PC-3 (cell line): ENCODE measurements at regions not wholly inside any gene's neighbourhood (a gene's known extent, or its start where the extent isn't known, plus 50 kb on each side); places are given as distances from the start of the nearest gene placed in this dataset.
"Not testable (repeated sequence)": the region's sequence is repeated elsewhere in the genome, so short reads cannot be mapped to it uniquely, and the experiment has no call there.

ENCODE experiments used
- ATAC-seq: fragments of 200-7000 bp; cut with Tn5 transposase; 2 replicates; pipeline ENCODE4 v1.9.1; 2020; ENCODE audit warnings: mild to moderate bottlenecking, moderate library complexity
- BruUV-seq: library from RNA; stranded (reverse); fragments of 400-500 nt; replicated peaks from 2 replicates; lab custom pipeline; 2021; lab: Mats Ljungman, UMichigan
- CTCF ChIA-PET: fragments of 300-600 bp; sonication (Branson Sonifier 250); formaldehyde crosslinking; loops from one replicate; lab custom pipeline; 2022; ENCODE audit warnings: antibody characterized with exemption; lab: Charles Lee
- POLR2A ChIA-PET: fragments of 300-600 bp; sonication (Branson Sonifier 250); formaldehyde crosslinking; loops from one replicate; lab custom pipeline; 2022; ENCODE audit warnings: antibody characterized with exemption; ENCODE audit not compliant: unreplicated experiment; lab: Charles Lee
- DNase-seq: peaks from one replicate; pipeline ENCODE4 v3.0.0-alpha.2; 2015
- H2AFZ ChIP-seq: fragments of 300-600 bp; sonication (generic); 2 replicates; pipeline ENCODE4 v1.6.0; 2016; ENCODE audit warnings: antibody characterized with exemption, low read length
- H3F3A ChIP-seq: fragments of 300-600 bp; sonication (generic); one replicate; pipeline ENCODE4 v1.6.0; 2017; ENCODE audit warnings: antibody characterized with exemption, low read length, control low read depth, mild to moderate bottlenecking; ENCODE audit not compliant: unreplicated experiment
- H3K27ac ChIP-seq: fragments of 300-600 bp; sonication (generic); 2 replicates; pipeline ENCODE4 v1.5.1; 2016; ENCODE audit warnings: mild to moderate bottlenecking, low read length
- H3K27me3 ChIP-seq: fragments of 300-600 bp; sonication (generic); 2 replicates; pipeline ENCODE4 v1.6.1; 2016; ENCODE audit warnings: low read length, mixed read lengths
- H3K36me3 ChIP-seq: fragments of 300-600 bp; sonication (generic); 2 replicates; pipeline ENCODE4 v1.6.1; 2016; ENCODE audit warnings: low read depth, mixed run types, low read length, mixed read lengths
- H3K4me1 ChIP-seq: fragments of 300-600 bp; sonication (generic); 2 replicates; pipeline ENCODE4 v1.5.1; 2016; ENCODE audit warnings: low read length; ENCODE audit not compliant: insufficient read depth
- H3K4me2 ChIP-seq: fragments of 300-600 bp; sonication (generic); 2 replicates; pipeline ENCODE4 v1.6.0; 2016; ENCODE audit warnings: low read length
- H3K4me3 ChIP-seq: fragments of 300-600 bp; sonication (generic); 2 replicates; pipeline ENCODE4 v1.5.1; 2016; ENCODE audit warnings: mild to moderate bottlenecking, low read length, mixed read lengths
- H3K79me2 ChIP-seq: fragments of 300-600 bp; sonication (generic); 2 replicates; pipeline ENCODE4 v1.6.1; 2017; ENCODE audit warnings: low read length, mixed read lengths
- H3K9ac ChIP-seq: fragments of 300-600 bp; sonication (generic); 2 replicates; pipeline ENCODE4 v1.6.0; 2016; ENCODE audit warnings: mild to moderate bottlenecking, low read length
- H3K9me2 ChIP-seq: fragments of 300-600 bp; sonication (generic); replicated peaks from 2 replicates; pipeline ENCODE4 v1.6.1; 2016; ENCODE audit warnings: mixed run types, low read length, mixed read lengths
- H3K9me3 ChIP-seq: fragments of 300-600 bp; sonication (generic); 2 replicates; pipeline ENCODE4 v1.6.1; 2016; ENCODE audit warnings: low read length, mixed read lengths
- H4K20me1 ChIP-seq: fragments of 300-600 bp; sonication (generic); 2 replicates; pipeline ENCODE4 v1.6.1; 2016; ENCODE audit warnings: low read length, mixed read lengths
- CTCF ChIP-seq: fragments of 300-600 bp; sonication (generic); conservative IDR thresholded peaks from 2 replicates; pipeline ENCODE4 v1.5.1; 2017; ENCODE audit warnings: antibody characterized with exemption, low read depth, mild to moderate bottlenecking, low read length
- EZH2 ChIP-seq: fragments of 300-600 bp; sonication (generic); IDR thresholded peaks from one replicate; pipeline ENCODE4 v1.6.1; 2017; ENCODE audit warnings: antibody characterized with exemption, mild to moderate bottlenecking, low read length; ENCODE audit not compliant: unreplicated experiment
- EZH2phosphoT487 ChIP-seq: fragments of 300-600 bp; sonication (generic); IDR thresholded peaks from 2 replicates; pipeline ENCODE4 v1.6.1; 2018; ENCODE audit warnings: mild to moderate bottlenecking, antibody characterized with exemption, low read length, borderline replicate concordance
- intact Hi-C: fragments of 100-400 bp; cut with micrococcal nuclease; formaldehyde crosslinking; loops from 2 replicates; pipeline ENCODE4 v1.9.0; 2023

GRCh38 chr5:124492444-124493224 lies 253.8 kb downstream of the ZNF608 start:
- Histone ChIP-seq H3K4me3 (no peak overlapping the region), H3K4me2 (no peak overlapping the region), H3K79me2 (no peaks in the 10 kb centered on the region), H3K27ac (no peak overlapping the region), H4K20me1 (no peaks in the 10 kb centered on the region), H3K9ac (no peak overlapping the region), H3K4me1 (peaks cover 18% of the 10 kb centered on the region), H3K9me3 (no peaks in the 10 kb centered on the region), H3K9me2 (no peaks in the 10 kb centered on the region), H3K27me3 (no peaks in the 10 kb centered on the region), H3K36me3 (no peaks in the 10 kb centered on the region), H2AFZ (no peak overlapping the region), H3F3A (no peaks in the 10 kb centered on the region)
- CTCF ChIA-PET: no interaction called here
- ATAC-seq: no peak
- TF ChIP-seq EZH2: no peak
- TF ChIP-seq CTCF: no peak
- TF ChIP-seq EZH2phosphoT487: no peak
- BruUV-seq: no TSS peak
- intact Hi-C loops: no loop called here
- no peak for DNase-seq
- POLR2A ChIA-PET: no interaction called here

DNA sequence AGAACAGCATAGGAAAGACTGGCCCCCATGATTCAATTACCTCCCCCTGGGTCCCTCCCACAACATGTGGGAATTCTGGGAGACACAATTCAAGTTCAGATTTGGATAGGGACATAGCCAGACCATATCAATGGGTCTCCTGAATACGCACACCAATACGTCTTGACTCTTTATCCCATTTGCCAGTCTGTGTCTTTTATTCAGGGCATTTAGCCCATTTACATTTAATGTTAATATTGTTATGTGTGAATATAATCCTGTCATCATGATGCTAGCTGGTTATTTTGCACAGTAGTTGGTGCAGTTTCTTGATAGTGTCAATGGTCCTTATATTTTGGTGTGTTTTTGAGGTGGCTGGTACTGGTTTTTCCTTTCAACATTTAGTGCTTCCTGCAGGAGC lies 256.1 kb downstream of the ZNF608 start:
- BruUV-seq, H2AFZ ChIP-seq, H3K36me3 ChIP-seq, DNase-seq, POLR2A ChIA-PET, H3K79me2 ChIP-seq, H3F3A ChIP-seq, H3K9ac ChIP-seq, intact Hi-C loops, H3K9me3 ChIP-seq, ATAC-seq, H4K20me1 ChIP-seq, CTCF ChIA-PET, H3K27me3 ChIP-seq, H3K9me2 ChIP-seq, H3K4me3 ChIP-seq, H3K4me2 ChIP-seq, H3K27ac ChIP-seq: not testable (repeated sequence)
- peaks cover 17% of the 10 kb centered on the region for H3K4me1 ChIP-seq

- no peak overlapping the region for H2AFZ ChIP-seq
- no peaks in the 10 kb centered on the region for H3K79me2 ChIP-seq
- H3K27me3 ChIP-seq: no peaks in the 10 kb centered on the region
- no peak overlapping the region for H3K4me2 ChIP-seq
- no peak overlapping the region for H3K9ac ChIP-seq
- H3K9me3 ChIP-seq: no peaks in the 10 kb centered on the region
- no peaks in the 10 kb centered on the region for H3K4me1 ChIP-seq
- ChIA-PET CTCF (no interaction called here), POLR2A (no interaction called here)
- no peak overlapping the region for H3K27ac ChIP-seq
- intact Hi-C loops: no loop called here
- H3K9me2 ChIP-seq: no peaks in the 10 kb centered on the region
- TF ChIP-seq CTCF: no peak
- TF ChIP-seq EZH2phosphoT487: no peak
- no peak for TF ChIP-seq EZH2
- no peak overlapping the region for H3K4me3 ChIP-seq
- no peaks in the 10 kb centered on the region for H3K36me3 ChIP-seq
- H4K20me1 ChIP-seq: no peaks in the 10 kb centered on the region
- ATAC-seq (no peak), DNase-seq (no peak)
- H3F3A ChIP-seq: no peaks in the 10 kb centered on the region
- no TSS peak for BruUV-seq
These were observed 265.0 kb downstream of the ZNF608 start for GRCh38 chr5:124481419-124481818.
